ENCODE measurements at regions not wholly inside any gene's neighbourhood (a gene's known extent, or its start where the extent isn't known, plus 50 kb on each side); places are given as distances from the start of the nearest gene placed in this dataset.
A peak's percentile ranks its signal among the peaks of the same experiment; 100 is the strongest.

GRCh38 chr5:117296872-117297271, 722.2 kb upstream of the SEMA6A start:
- no peak for DNase-seq

DNA sequence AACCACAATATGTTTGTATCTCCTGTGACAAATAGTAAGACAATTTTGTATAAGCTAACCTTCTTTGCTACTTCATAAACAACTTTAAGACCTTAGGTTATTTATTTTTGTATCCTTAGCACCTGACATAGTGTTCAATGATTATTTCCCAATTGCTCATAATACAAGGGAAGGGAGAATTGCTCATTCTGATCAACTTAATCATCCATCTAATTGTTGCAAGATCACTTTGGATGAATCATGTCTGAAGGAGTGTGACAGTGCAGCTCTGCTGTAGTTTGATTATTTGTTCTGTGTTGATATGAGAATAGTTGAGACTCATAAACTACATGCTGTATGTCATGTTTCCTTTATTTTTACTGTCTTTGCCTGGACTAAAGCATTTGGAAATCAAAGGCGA, 721.3 kb upstream of the SEMA6A start:
- no peak for DNase-seq

DNA sequence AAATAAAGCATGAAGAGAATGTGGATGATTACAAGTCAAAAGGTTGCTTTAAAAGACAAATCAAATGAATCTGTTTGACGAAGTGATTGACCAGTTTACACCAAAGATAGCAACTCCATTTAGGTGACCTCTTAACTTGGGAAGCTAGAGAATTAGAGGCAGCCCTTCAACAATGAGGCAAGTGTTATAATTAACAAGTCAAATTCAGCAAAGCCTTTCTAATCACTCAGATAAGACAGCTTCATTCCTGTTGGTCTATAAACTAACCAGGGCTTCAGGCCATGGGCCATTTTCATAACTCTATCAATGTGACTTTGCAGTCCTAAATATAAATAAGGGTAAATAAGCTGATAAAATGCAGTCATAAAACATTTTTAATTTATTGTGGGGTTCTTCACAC, 712.2 kb upstream of the SEMA6A start:
- no peak for DNase-seq

GRCh38 chr5:117271656-117272055, 697.0 kb upstream of the SEMA6A start:
- DNase-seq, result no peak

DNA sequence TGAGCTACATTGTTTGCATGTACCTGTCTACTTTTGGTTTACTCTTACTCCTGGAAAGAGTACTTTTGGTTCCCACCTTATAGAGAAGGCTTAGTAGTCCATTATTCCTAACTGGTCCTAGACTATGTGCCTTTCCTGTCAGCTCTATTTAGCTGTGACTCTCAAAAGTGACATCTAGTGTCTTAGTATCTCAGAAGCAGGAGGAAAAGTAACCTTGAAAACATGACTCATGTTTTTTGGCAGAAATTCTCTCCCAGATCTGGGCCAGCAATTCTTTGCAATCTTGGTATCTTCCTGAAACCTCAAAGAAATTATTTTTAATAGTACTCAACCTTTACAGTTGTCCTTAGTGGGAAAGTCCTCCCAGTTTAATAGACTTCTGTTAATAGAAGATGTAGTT, 691.7 kb upstream of the SEMA6A start:
- DNase-seq, result no peak

- DNase-seq, result peak; percentile 37
Observed at GRCh38 chr5:117263231-117263630, 688.6 kb upstream of the SEMA6A start.

DNA sequence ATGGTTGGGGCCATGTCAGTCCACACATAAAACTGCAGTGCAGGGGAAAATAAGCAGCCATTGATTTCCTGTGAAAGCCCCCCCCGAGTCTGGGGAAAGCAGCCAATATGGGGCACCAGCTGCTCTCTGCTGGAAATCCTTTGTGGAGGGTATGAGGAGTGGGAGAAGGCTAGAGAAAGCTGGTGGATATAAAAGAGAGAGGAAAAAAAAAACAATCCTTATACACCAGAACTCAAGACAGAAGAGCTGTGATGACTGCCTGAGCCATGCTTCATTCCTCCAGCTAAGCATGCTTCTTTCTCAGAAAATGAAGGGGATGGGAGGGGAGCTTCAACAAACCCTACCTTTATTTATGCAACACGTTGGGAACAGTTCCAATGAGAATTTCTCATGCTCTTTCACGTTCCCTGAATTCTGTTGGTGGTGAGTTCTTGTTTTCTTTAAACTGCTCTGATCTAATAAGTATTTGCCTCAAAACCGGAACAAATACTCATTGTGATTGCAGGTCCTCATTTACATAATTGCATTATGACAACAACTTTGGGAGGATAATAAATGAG, 688.0 kb upstream of the SEMA6A start:
- peak; percentile 38 for DNase-seq

DNA sequence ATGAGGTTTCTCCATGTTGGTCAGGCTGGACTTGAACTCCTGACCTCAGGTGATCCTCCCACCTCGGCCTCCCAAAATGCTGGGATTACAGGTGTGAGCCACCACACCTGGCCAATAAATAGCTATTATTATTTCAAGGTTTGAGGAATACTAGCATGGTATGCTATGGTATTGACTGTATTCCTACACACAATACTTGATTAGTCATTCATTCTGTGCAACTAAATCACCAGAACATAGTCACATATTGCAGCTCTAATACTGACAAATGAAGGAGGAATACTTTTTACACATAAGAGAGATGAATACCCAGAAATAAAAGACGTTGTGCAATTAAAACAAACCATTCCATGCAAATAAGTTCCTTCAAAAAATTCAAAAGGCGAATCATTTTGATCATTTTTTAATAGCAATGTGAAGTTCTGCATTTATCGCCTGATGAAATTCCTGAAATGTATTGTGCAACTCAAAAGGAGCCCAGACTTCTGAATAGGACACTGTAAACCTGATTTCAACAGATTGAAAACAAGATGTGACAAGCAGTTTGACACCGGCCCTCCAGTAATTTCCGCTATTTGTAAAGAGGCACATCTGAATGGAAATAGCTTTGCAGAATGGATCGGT, 687.4 kb upstream of the SEMA6A start:
- no peak for DNase-seq

GRCh38 chr5:117255211-117256027, 680.8 kb upstream of the SEMA6A start:
- DNase-seq, result peak; percentile 28

GRCh38 chr5:117252566-117252965, 677.9 kb upstream of the SEMA6A start:
- DNase-seq, result no peak

- DNase-seq, result no peak
Observed at GRCh38 chr5:117249086-117249815, 674.6 kb upstream of the SEMA6A start.

GRCh38 chr5:117246424-117246823, 671.8 kb upstream of the SEMA6A start:
- no peak for DNase-seq

- no peak for DNase-seq
Observed at GRCh38 chr5:117245130-117245529, 670.5 kb upstream of the SEMA6A start.

- DNase-seq, result no peak
Observed at GRCh38 chr5:117242028-117242427, 667.4 kb upstream of the SEMA6A start.

- no peak for DNase-seq
Observed at GRCh38 chr5:117236941-117237340, 662.3 kb upstream of the SEMA6A start.

- no peak for DNase-seq
Observed at GRCh38 chr5:117235786-117236185, 661.2 kb upstream of the SEMA6A start.

DNA sequence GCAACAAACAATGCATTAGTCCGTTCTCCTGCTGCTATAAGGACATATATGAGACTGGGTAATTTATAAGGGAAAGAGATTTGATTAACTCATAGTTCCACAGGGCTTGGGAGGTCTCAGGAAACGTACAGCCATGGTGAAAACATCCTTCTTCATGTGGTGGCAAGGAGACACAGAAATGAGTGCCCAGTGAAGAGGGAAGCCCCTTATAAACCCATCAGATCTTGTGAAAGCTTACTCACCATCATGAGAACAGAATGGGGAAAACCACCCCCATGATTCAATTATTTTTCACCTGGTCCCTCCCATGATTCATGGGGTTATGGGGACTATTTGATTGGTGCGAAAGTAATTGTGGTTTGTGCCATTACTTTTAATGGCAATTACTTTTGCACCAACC, 655.8 kb upstream of the SEMA6A start:
- no peak for DNase-seq

DNA sequence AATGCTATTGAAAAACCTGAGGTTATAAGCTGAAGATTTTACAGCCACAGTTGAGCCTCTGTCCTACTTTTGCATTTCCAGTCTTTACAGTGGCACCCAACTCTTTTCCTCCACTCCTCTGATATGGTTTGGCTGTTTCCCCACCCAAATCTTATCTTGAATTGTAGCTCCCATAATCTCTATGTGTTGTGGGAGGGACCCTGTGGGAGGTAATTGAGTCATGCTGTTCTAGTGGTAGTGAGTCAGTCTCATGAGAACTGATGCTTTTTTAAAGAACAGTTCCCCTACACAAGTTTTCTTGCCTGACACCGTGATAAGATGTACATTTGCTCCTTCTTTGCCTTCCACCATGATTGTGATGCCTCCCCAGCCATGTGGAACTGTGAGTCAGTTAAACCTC, 646.1 kb upstream of the SEMA6A start:
- DNase-seq, result no peak

DNA sequence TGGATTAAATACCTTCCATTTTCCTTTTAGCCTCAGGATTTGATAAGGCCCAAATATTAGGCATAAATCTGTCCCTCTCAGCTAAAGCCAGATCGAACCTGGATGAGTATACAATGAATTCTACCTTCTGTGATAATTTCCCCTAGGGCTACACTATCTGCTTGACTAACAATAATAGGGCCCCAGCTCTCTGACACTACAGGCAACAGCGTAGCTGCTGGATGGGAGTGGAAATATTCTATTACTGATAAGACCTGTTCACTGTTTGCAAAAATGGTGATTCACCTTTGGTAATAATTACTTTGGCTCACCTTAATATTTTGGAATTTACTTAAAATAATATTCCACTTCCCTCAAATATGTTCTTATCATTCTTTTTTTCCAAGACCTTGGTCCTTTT, 644.2 kb upstream of the SEMA6A start:
- DNase-seq, result no peak

DNA sequence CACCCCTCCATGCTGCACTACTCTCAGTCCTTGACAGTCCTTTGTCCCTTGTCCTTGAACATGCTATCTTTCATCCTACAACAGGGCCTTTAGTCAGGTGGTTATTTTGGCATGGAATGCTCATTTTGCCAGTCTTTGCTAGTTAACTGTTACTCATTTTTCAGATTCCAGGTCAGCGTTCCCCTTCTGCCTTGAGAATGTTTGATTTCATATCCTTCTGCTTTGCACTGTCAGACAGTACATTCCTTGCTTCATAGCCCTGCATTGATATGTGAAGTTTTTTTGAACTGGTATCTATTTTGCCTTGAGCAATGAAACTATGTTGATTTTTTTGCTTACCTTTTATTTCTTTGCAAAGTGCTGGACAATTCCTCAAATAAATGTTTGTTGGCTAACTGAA, 638.2 kb upstream of the SEMA6A start:
- DNase-seq, result no peak

DNA sequence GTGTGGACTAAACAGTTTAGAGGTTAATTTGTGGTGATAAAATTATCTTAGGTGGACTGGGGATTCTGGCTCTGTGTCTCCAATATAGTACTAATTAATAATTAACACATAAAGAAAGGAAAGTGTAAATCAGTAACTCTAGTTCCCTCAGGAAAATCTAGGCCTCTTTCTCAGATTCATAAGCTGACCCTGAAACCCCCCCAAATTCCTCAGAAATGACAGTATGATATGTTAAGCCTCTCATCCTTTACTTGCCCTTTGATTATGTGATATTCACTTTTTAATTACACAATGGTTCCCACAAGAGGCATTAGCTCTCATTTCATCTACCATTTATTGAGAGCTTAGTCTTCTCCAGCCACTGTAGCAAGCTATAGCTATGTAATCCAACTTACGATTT, 636.2 kb upstream of the SEMA6A start:
- no peak for DNase-seq

DNA sequence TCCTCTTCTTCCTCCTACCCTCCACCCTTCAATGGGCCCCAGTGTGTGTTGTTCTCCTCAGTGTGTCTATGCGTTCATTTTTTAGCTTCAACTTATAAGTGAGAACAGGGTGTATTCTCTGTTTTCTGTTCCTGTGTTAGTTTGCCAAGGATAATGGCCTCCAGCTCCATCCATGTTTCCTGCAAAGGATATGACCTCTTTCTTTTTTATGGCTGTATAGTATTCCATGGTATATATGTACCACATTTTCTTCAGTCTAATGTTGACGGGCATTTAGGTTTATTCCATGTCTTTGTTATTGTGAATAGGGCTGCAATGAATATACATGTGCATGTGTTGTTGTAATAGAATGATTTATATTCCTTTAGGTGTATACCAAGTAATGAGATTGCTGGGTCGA, 634.9 kb upstream of the SEMA6A start:
- DNase-seq, result no peak

DNA sequence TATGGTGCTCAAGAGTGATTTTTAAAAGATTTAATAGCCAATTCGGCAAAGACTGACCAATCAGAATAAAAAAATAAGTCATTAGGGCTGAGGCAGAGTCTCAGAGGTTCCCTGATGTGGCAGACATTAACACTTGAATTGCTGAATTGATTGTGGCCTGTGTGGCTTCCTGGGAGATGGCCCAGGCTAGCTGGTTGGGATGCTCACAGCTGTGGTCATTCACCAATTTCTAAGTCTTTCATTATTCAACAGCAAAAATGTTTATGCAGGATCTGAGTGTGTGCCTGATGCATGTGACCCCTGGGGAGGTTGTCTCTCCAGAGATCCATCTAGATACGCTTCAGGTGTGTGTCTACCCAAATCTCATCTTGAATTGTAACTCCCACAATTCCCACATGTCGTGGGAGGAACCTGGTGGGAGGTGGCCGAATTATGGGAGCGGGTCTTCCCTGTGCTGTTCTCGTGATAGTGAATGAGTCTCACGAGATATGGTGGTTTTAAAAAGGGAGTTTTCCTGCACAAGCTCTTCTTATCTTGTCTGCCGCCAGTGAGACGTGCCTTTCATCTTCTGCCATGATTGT, 632.6 kb upstream of the SEMA6A start:
- DNase-seq, result no peak

All from tongue (tissue), 1 donor.